D341Med (cell line): ENCODE measurements at regions not wholly inside any gene's neighbourhood (a gene's known extent, or its start where the extent isn't known, plus 50 kb on each side); places are given as distances from the start of the nearest gene placed in this dataset.
"Not testable (repeated sequence)": the region's sequence is repeated elsewhere in the genome, so short reads cannot be mapped to it uniquely, and the experiment has no call there.

Experiments used
- DNase-seq: peaks from one replicate; pipeline ENCODE4 v3.0.0; 2012; ENCODE audit warnings: low spot score

DNA sequence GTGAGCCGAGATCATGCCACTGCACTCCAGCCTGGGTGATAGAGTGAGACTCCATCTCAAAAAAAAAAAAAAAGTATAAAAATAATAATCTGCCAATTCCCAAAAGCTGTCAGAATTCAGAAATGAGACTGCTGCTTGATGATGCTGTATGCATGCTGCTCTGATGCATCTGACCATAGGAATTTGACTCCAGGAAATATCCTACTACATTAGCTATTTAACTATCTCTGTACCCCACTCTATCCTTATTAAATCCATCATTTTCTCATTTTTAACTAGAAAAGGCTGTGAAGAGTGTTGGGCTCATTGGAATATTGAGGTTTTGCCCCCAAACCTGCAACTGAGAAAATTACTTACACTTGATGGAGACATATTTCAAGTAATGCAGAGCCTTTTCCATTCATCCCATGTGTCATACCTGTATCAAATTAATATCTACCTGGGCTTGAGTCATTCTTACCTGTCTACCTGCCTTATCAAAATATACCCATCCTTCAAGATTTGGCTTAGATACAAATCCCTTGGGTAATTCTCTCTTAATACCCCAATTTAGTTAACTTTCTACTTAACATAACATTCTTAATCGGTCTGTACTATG is 135.2 kb upstream of the PREP start:
- no peak for DNase-seq

DNA sequence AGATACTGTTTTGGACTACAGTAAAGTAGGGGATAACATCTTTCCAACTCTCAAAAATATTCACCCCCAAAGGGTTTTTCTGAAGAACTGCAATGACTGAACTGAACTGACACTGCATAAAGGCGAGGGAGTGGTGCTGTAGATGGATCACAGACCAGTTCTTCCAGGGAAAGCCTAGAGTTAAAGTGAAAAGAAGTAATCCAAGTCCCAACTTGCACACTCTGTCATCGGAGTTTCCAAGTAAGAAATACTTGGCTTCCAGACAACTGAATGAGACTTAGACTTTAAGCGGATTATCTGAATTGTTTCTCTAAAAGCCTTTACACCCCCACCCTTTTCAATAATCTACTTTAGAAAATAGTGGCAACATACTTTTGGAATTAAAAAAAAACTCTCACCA is 134.1 kb upstream of the PREP start:
- DNase-seq: peak; percentile 48

DNA sequence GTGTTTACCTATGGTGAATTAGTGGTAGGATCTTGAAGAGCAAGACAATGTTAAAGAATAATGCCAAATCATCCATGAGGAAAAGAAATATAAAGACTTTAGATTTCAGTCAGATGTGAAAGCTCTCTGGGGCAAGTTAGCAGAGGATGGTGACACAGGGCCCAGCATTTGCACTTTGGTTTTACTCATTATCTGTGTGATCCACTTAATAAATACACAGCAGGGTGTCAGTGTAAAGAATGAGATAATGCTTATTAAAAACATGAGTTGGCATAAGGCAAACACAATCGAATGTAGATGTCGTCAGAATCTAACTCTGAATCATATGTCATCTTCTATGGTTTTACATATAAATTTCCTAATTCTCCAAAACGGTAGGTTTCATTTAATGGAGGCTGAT is 130.4 kb upstream of the PREP start:
- DNase-seq: no peak

DNA sequence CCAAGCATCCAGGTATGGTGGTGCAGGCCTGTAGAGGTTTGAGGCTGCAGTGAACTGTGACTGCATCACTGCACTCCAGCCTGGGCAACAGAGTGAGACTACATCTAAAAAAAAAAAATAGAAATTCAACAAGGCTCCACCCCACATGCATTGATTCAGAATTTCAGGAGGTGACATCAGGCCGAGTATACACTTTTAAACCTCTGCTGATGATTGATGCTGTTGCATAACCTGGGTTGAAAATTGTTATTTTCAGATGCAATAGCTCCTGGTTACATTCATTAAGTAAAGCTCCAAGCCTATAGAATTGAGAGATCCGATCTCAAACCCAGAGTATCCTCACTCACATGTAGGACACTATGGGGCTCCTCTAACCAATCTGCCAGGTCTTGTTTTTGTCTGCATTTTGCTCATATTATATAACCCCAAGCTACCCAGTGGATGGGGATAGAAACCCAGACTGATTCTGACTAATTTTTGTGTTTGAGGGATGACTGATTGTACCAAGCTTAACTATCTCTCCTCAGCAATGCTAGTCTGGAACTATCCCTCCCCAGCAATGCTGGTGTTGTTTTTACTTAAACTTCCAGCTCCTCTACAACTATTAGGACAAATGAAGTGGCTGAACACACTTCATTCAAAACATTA is 123.5 kb upstream of the PREP start:
- DNase-seq: no peak

DNA sequence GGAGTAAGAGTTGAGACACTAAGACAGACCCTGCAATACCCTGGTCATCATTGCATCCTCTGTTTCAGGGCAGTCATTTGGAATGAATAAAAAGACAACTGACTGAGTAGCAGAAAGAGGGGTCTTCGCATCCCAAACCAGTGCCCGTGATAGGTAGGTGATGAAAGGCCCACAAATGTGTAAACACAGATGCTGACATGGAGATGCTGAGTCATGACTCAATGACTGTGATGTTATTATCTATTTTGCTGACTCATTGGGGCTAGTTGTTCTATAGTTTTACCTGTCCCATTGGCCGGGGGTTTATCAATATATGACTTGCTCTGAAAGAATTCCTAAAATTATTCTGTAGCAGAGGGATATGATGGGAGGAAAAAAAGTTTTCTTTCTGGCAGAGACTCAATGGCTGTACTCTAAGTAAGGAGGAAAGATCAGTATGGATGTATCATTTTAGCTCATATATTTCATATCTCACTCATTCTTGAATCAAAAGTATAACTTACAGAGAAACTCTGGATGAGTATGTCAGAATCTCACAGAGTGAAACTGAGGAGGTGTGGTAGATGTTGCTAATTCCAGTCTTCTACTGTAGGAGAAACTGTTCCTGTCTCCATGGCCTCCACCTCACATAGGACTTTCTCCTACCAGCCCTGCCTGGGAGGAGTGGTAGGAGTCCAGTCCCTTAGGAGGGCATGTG is 119.9 kb upstream of the PREP start:
- no peak for DNase-seq

DNA sequence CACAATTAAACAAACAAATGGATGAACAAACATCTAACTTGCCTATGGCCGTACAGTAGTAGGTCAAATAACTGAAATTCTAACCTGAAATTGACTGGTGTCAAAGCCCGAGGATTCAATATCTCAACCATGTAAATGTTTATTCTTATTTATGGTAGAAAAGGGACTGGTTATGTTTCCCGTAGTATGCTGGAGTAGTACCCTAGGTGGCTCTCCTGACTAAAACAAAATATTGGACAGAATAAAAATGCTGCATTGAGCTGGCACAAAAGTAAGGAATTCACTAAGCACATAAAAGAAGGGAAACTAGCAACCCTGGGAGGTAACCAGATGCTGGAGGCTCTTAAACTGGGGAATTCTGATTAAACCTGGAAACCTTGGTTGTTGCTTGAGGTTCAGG is 117.1 kb upstream of the PREP start:
- DNase-seq: no peak

DNA sequence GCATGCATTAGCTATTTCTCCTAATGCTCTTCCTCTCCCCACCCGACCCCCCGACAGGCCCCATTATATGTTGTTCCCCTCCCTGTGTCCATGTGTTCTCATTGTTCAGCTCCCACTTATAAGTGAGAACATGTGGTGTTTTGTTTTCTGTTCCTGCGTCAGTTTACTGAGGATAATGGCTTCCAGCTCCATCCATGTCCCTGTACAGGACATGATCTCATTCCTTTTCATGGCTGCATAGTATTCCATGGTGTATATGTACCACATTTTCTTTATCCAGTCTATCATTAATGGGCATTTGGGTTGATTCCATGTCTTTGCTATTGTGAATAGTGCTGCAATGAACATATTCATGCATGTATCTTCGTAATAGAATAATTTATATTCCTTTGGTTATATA is 116.1 kb upstream of the PREP start:
- DNase-seq: not testable (repeated sequence)

DNA sequence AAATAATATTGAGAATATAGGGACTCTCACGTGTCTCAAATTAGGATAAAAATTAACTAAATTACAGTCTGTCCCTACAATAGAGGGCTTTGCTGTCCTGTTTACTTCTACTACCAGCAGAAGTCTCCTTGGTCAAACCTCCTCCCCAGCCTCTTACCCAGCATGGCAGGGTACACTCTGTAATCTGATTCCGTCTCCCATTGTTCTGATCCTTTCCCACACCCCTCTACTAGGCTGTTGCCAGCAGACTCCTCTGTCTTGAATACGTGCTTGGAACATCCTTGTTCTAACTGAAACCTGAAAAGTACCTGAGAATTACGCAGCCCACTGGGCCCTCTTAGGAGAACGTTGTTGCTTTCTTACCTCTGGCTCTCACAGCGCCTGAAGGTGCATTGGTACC is 112.2 kb upstream of the PREP start:
- no peak for DNase-seq

DNA sequence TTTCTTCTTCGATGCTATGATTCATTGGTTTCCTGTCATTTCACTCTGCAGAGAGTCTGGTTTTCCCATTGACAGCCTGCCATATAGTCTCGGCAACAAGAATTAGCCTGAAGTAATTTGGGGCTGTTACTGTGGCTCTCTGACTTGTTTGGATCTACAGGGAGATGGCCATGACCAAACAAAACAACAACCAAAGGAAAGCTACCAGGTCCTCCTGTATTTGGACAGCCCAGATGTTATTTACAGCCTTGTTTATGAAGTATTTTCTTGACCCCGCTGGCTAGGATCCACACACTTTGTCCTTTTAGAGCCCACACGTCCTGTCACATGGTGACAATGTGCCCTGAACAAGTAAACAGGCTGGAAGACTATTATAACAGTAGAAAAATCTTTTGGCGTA is 111.4 kb upstream of the PREP start:
- DNase-seq: no peak

DNA sequence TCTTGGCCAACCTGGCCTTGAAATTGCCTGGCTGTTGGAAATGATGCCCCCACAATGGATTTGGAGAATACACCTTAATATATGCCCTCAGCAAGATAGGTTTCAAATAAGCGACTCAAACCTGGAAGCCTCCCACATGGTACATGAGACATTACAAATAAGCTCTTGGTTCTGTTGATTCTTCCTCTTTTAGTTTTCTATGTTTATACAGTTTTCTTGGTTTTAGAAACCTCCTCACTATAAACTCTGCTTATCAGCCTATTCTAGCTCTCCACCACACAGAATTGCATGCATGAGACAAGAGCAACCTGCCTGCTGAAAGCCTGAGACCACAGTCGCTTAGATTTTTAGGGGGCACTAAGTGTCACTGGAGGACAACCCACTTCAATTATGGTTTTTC is 108.8 kb upstream of the PREP start:
- DNase-seq: no peak

DNA sequence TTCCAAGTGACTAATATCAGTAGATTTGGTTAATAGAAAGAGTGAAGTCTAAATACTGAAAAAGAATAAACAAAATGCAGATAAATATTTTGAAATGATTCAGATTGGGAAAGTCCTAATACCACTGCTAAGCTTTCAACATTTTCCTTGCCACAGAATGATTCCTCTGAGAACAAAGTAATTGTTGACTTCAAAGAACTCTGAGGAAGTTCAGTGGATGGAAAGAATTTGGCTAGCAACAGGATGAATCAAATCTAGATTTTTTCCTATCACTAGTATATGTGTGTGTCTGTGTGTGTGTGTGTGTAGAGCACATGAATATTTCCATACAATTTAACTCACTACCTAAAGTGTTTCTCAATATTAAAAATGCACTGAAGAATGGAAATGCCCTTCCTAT is 107.9 kb upstream of the PREP start:
- no peak for DNase-seq

DNA sequence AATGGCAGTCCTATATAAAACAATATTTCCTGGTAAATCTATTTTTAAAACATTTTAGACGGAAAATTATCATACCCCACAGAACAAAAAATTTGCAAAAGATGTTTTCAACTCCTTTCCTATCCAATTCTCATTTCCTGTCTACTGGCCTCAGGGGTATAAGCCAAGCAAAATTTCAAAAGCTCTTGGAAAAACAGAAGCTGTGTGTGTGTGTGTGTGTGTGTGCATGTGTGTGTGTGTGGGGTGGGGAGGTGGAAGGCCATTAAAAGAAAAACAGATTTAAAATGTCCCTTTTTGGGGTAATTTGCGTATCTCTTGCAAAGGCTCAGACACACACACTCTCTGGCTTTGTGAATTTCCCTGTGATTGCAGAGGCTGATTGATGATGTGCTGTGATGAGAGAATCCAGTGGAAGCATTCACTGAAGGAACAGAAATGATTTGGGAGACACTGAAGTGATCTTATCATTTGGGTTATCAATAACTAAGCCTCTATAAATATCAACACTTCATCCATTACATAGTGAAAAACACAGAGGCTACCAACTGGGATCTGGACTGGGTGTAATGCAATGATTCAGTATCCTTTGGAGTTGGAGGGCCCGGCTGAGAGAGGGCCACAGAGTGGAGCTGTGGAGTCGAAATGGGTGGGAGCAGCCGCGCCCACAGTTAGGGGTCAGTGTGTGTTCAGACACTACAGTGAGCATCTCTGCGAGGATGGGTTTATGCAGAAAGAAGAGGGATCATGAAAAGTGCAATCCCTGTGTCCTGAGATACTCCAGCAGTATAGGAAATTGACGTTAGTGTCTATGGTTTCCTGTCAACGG is 106.8 kb upstream of the PREP start:
- DNase-seq: peak; percentile 38

DNA sequence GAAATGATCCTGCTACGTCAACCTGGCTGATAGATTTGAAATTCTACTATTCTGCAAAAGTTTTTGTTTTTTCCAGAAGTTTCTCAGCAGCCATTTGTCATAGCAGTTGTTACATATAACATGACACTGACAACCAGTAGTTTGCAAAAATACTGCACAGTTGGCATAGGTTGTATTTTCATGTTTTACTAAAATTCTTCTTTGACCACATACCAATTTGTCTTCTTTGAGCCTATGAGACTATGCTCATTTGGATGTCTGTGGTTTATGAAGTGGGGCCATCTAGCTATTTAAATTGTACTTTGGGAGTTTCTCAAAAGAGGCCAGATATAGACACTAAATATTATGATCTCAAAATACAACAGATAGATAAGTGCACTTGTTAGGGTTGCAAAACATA is 104.9 kb upstream of the PREP start:
- no peak for DNase-seq

DNA sequence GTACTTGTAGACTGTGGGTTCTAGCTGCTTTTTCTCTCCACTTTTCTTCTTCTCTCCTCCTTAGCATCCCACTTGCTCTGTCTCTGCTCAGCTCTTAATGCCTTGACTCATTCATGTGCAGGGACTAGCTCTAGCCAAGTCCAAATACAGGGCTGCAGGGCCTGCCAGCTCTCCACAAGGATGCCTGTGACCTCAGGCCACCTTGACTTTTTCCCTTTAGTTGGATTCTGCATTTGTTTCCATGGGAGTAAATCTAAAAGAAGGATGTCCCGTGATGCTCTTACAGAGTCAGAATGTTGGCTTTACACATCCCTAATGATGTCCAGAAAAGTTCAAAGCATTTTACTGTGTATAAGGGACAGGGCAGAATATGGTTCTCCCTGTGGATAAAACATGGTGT is 101.8 kb upstream of the PREP start:
- DNase-seq: no peak

DNA sequence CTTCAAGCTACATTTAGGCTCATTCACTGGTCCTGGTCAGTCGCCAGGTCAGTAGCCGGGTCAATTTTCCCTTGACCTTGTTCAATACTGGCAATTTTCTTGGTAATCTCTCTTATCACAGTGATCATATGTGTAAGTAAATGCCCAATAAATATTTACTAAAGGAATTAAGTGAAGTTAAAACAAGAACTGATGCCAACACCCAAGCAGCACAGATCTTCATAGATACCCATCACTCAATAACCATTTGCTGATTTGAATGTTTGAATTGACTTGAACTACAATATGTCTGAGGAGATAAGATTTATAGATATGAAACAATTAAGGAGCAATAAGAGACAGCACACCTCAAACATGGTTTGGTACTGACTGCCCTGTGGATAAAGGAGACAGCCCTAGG is 100.8 kb upstream of the PREP start:
- no peak for DNase-seq

DNA sequence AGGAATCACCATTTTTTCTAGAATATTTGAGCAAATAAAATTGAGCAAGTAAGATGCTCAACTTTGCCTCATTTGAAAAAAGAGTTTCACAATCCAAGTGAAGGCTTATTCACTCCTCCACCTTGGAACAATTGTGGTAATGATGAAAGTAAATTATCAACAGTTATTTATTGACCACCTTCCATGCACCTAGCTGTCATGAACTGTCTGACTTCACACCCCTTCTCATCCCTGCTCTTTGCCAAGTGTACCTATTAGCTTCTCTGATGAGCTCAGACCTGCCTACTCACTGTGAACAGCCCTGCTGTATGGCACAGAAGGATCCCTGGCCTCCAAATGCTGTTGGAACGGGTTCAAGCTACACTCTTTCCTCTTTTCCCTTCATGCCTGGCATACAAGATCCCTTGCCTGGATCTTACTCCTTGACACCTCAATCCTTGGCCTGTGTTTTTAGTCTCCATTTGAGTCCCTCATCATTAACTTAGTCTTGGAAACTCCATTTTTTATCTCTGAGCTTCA is 99.0 kb upstream of the PREP start:
- DNase-seq: no peak

DNA sequence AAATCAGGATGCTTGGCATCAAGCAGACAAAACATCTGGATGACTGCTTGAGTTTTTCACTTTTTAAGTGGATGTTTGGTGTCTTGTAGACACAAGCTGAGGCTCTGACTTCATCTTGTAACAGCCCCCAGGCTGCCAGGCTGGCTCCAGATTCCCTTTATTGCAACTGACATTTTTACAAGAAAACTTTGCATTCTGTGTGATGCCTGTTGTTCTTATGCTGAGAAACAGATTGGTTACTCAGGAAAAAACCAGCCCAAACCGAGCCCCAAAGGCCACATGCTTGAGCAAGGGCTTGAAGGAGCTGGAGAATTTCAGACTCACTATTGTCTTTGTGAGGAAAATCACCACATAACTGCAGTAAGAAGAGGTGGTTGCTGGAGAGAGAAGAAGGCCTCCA is 98.4 kb upstream of the PREP start:
- DNase-seq: no peak

DNA sequence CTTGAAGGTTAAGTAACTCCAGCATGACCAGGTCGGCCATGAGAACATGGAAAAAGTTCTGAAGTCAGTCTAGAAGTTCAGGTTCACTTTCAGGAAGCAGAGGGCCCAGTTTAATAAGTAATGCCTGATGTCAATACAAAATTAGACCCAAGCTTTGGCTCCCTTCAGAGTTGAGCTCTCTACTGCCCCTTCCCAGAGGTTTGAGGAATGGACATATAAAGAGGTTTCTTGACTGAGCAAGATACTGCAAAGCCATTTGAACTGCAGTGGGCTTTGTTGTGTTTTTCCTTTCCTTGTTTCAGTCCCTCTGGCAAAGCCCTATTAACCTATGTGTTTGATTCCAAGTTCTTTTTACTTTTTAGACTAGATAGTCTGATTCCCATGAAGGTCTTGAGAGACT is 97.8 kb upstream of the PREP start:
- no peak for DNase-seq

DNA sequence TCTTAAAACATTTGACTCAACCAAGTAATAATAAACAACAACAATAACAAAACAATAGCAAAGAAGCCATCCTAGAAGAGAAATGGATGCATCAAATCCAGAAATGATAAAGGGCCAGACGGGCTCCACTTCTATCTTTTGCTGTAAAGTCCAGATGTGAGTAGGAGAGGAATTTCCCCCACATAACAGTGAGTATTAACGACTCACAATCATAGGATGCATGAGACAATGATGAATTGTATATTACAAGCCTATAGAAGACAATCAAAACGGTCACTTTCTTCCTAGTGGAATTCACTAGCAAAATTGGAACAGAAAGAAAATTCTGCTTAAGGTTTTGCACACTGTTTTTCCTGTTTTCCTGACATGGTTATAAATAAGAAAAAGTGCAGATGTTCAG is 97.0 kb upstream of the PREP start:
- no peak for DNase-seq

DNA sequence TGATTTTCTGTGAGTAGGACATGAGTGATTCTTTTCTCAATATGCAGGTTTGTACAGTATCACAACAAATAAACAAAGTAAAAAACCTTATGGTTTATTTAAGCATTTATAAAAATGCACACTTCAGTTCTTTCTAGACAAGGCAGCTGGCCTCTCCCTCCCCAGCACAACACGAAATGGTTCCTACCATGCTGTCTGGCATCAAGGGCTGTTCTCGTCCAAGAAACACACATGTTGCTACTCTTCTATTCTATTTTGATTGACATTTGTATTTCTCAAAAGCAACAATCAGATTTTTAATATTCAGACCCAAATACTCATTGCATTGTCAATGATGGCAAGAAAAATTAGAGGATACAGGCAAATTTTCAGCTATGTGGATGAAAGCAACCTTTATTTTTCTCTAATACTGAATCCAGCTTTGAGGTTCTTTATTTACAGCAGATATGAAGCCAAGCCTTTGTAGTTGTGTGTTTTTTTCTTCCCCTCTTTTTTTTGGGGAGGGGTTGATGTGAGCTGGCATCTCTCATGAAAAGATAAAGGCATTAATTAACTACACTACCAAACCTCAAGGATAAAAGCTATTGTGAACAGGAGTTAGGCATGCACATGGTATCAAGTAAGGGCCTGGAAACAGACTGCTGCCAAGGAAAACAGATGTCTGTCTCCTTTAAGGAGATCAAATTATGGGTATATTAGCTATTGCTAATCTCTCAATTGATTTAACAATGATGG is 96.4 kb upstream of the PREP start:
- DNase-seq: no peak

DNA sequence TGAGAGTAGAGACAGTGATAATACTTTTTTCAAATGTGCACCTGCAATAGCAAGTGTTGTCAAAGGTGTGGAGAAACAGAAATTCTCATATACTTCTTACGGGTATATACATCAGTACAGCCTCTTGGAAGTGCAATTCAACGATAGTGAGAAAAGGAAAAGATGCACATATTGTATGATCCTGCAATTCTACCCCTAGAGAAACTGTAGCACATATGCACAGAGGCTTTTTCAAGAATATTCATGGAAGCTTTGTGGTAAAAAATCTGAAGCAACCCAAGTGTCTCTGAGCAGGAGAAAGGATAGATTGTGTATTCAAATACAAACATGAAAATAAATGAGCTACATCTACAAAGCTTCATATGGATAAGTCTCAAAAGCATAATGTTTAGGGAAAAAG is 94.7 kb upstream of the PREP start:
- DNase-seq: no peak

DNA sequence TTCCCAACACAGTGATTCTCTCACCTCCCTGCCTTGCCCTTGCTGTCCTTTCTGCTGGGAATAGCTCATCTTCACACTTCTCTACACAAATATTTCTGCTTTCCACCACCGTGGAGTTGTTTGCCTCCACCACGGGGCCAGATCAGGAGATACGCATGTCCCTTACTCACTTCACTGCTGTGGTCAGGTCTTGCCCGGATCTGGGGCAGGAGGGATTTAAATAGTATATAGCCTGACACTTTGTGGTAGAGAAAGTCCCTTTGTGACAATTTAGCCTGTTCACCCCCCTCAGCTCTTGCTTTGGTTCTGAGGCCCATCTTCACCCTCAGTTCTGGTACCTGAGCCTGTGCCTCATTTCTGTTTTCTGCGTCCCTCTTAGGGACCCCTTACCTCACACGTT is 92.6 kb upstream of the PREP start:
- no peak for DNase-seq
